ENCODE measurements at regions not wholly inside any gene's neighbourhood (a gene's known extent, or its start where the extent isn't known, plus 50 kb on each side); places are given as distances from the start of the nearest gene placed in this dataset.

- TF ChIP-seq ZBTB1 (tag by site-specific recombination; IDR thresholded peaks at IDR 0.05) (no peak), TRIM28 (IDR thresholded peaks at IDR 0.05; ENCODE audit: borderline replicate concordance, low read length) (no peak), ZNF138 (tag by site-specific recombination; IDR thresholded peaks at IDR 0.05; ENCODE audit: borderline replicate concordance) (no peak), CTCF (tag by site-specific recombination; IDR thresholded peaks at IDR 0.05) (no peak), ZNF580 (tag by site-specific recombination; IDR thresholded peaks at IDR 0.05) (no peak), GLI2 (tag by site-specific recombination; IDR thresholded peaks at IDR 0.05; ENCODE audit: borderline replicate concordance, low read depth) (no peak), GLI4 (tag by site-specific recombination; IDR thresholded peaks at IDR 0.05) (no peak)
- TF ChIP-seq, protein P1, sequence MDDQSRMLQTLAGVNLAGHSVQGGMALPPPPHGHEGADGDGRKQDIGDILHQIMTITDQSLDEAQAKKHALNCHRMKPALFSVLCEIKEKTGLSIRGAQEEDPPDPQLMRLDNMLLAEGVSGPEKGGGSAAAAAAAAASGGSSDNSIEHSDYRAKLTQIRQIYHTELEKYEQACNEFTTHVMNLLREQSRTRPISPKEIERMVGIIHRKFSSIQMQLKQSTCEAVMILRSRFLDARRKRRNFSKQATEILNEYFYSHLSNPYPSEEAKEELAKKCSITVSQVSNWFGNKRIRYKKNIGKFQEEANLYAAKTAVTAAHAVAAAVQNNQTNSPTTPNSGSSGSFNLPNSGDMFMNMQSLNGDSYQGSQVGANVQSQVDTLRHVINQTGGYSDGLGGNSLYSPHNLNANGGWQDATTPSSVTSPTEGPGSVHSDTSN (CRISPR knock-in tag; IDR thresholded peaks at IDR 0.05), result no peak
- TF ChIP-seq, protein P2, sequence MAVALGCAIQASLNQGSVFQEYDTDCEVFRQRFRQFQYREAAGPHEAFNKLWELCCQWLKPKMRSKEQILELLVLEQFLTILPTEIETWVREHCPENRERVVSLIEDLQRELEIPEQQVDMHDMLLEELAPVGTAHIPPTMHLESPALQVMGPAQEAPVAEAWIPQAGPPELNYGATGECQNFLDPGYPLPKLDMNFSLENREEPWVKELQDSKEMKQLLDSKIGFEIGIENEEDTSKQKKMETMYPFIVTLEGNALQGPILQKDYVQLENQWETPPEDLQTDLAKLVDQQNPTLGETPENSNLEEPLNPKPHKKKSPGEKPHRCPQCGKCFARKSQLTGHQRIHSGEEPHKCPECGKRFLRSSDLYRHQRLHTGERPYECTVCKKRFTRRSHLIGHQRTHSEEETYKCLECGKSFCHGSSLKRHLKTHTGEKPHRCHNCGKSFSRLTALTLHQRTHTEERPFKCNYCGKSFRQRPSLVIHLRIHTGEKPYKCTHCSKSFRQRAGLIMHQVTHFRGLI (tag by site-specific recombination; IDR thresholded peaks at IDR 0.05), result no peak
Observed at GRCh38 chr20:23296841-23297701, 53.5 kb upstream of the NXT1 start.
